SK-N-SH treated with all-trans-retinoic acid at 6 μM for 48 hours (cell line): ENCODE measurements at regions not wholly inside any gene's neighbourhood (a gene's known extent, or its start where the extent isn't known, plus 50 kb on each side); places are given as distances from the start of the nearest gene placed in this dataset.

Experiments
- ARNTL ChIP-seq: fragments of 450-650 bp; formaldehyde crosslinking; IDR thresholded peaks from 2 replicates; pipeline ENCODE4 v1.5.0; 2020; ENCODE audit warnings: low read depth, mild to moderate bottlenecking, moderate library complexity, borderline replicate concordance
- CREB5 ChIP-seq: fragments of 250-450 bp; sonication (Bioruptor Pico); IDR thresholded peaks from 2 replicates; pipeline ENCODE4 v1.5.1; 2020; ENCODE audit warnings: low read depth, mild to moderate bottlenecking, moderate library complexity
- ESRRG ChIP-seq: fragments of 250-450 bp; sonication (Bioruptor Pico); IDR thresholded peaks from 2 replicates; pipeline ENCODE4 v1.6.1; 2021; ENCODE audit warnings: mild to moderate bottlenecking
- GLIS3 ChIP-seq: fragments of 250-450 bp; sonication (Bioruptor Pico); IDR thresholded peaks from 2 replicates; pipeline ENCODE4 v1.5.0; 2020; ENCODE audit warnings: mild to moderate bottlenecking, moderate library complexity
- PATZ1 ChIP-seq: fragments of 250-450 bp; sonication (Bioruptor Pico); IDR thresholded peaks from 2 replicates; pipeline ENCODE4 v1.8.0; 2020; ENCODE audit warnings: mild to moderate bottlenecking, moderate library complexity, borderline replicate concordance
- POU6F1 ChIP-seq: fragments of 250-450 bp; sonication (Bioruptor Pico); IDR thresholded peaks from 2 replicates; pipeline ENCODE4 v1.8.0; 2021; ENCODE audit warnings: low read depth, mild to moderate bottlenecking, moderate library complexity, borderline replicate concordance
- RARB ChIP-seq: fragments of 250-450 bp; sonication (Bioruptor Pico); IDR thresholded peaks from 2 replicates; pipeline ENCODE4 v1.8.0; 2021; ENCODE audit warnings: mild to moderate bottlenecking, moderate library complexity
- TCF4 ChIP-seq: fragments of 250-450 bp; sonication (Bioruptor Pico); IDR thresholded peaks from 2 replicates; pipeline ENCODE4 v1.8.0; 2021; ENCODE audit warnings: mild to moderate bottlenecking, moderate library complexity, borderline replicate concordance
- TOX ChIP-seq: fragments of 250-450 bp; sonication (Bioruptor Pico); IDR thresholded peaks from 2 replicates; pipeline ENCODE4 v1.8.0; 2021; ENCODE audit warnings: mild to moderate bottlenecking, moderate library complexity, borderline replicate concordance
- ZC3H10 ChIP-seq: fragments of 250-450 bp; sonication (Bioruptor Pico); IDR thresholded peaks from 2 replicates; pipeline ENCODE4 v1.5.1; 2021; ENCODE audit warnings: mild to moderate bottlenecking, moderate library complexity
- ZNF8 ChIP-seq: fragments of 450-650 bp; formaldehyde crosslinking; IDR thresholded peaks from 2 replicates; pipeline ENCODE4 v1.5.0; 2020; ENCODE audit warnings: mild to moderate bottlenecking, moderate library complexity

GRCh38 chr9:115730845-115731244 is 422.7 kb upstream of the PAPPA start:
- no peak for TF ChIP-seq PATZ1 (CRISPR knock-in tag)
- no peak for TF ChIP-seq ESRRG (CRISPR knock-in tag)
- TF ChIP-seq RARB (CRISPR knock-in tag) = no peak
- no peak for TF ChIP-seq GLIS3 (CRISPR knock-in tag)
- no peak for TF ChIP-seq TOX (CRISPR knock-in tag)
- no peak for TF ChIP-seq POU6F1 (CRISPR knock-in tag)
- no peak for TF ChIP-seq ARNTL
- no peak for TF ChIP-seq ZC3H10 (CRISPR knock-in tag)
- no peak for TF ChIP-seq ZNF8 (CRISPR knock-in tag)
- TF ChIP-seq CREB5 (CRISPR knock-in tag) = no peak
- TF ChIP-seq TCF4 (CRISPR knock-in tag) = no peak
